ENCODE measurements at regions not wholly inside any gene's neighbourhood (a gene's known extent, or its start where the extent isn't known, plus 50 kb on each side); places are given as distances from the start of the nearest gene placed in this dataset.

- intact Hi-C loops (cut with DNase I) = no loop called here
- no peak for DNase-seq (ENCODE audit: missing footprints)
- no peak for ATAC-seq
These were observed 87.5 kb downstream of the ANKRD60 start for GRCh38 chr20:58140787-58141425.

- no peak for DNase-seq (ENCODE audit: missing footprints)
- intact Hi-C loops (cut with DNase I) = no loop called here
- ATAC-seq = no peak
These were observed 88.3 kb downstream of the ANKRD60 start for GRCh38 chr20:58139849-58140786.

DNA sequence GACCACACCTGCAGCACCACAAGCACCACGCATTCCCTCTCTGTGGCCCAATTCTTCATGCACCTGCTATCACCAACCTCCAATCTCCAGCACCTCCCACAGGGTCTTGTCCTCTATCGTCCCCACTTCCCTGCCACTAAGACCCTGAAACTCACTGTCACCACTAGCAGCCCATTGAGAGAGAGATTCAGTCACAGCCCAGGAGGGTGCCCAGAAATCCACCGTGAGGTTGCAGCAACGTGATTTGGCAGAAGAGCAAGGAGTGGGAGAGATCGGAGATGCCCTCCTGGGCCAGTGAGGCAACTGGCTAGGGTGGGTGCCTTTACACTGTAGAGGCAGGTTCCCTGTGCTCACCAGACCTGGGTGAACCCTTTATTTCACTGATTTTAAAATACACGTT is 90.1 kb downstream of the ANKRD60 start:
- intact Hi-C loops (cut with DNase I) = no loop called here
- DNase-seq (ENCODE audit: missing footprints) (no peak), ATAC-seq (no peak)

DNA sequence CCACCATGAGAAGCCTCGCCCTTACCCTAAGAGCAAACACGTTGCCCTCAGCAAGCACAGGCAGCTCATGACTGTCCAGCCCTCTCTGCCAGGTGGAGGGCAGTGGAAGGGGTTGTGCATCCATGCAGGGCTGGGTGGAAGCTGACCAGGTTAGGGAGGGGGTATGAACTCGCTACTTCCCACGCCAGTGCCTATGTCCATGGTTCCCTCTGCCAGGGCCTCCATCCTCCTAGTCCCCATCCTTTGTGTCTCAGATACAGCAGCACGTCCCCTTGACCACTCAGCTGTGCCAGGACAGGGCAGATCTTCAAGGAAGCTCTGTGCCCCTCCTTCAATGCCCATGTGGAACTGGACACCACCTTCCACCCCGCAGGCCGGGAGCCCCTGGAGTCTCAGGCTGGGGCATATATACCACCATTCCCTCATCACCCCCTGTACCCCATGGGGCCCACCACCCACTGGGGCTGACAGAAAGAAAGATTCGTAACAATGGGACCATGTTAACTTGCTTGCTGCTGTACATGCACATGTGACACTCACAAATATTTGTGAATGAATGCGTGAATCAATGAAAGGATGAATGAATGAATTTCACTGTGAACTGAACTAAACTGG is 90.7 kb downstream of the ANKRD60 start:
- DNase-seq (ENCODE audit: missing footprints) (no peak), ATAC-seq (no peak)
- intact Hi-C loops (cut with DNase I) = no loop called here

- DNase-seq (ENCODE audit: missing footprints) (no peak), ATAC-seq (no peak)
- intact Hi-C loops (cut with DNase I) = no loop called here
These were observed 91.2 kb downstream of the ANKRD60 start for GRCh38 chr20:58137236-58137635.

- DNase-seq (ENCODE audit: missing footprints) (no peak), ATAC-seq (no peak)
- intact Hi-C loops (cut with DNase I) = no loop called here
These were observed 92.3 kb downstream of the ANKRD60 start for GRCh38 chr20:58136149-58136484.

DNA sequence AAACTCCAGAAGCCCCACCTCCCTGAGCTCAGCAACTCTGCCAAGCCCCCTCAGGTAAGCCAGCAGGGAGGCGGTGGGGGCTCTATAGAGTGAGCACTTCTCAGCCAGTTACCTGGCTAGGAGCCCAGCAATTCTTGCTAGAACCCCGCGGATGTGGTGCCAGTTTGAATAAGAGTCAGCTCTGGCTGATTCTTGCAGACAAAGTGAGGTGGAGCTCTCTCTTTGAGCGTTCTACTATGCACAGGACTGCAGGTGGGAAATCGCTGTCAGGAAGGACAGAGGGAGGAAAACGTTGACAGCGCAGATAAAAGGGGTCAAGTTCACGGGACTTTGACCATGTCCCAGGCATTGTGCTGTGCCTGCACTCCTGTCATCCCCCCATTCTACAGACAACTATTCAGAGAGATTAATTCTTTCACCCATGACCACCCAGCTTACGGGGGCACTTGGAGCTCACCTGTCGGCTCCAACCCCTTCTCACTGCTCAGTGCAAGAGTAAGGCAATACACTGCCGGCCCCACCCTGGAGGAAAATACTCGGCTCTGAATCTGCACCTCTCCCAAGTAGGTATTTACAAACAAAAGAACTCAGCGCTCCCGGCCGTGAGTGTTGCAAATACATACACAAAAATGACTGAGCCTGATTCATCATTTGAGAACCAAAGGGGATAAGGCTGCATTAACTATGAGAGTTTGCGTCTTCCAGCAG is 92.9 kb downstream of the ANKRD60 start:
- ATAC-seq (no peak), DNase-seq (ENCODE audit: missing footprints) (no peak)
- intact Hi-C loops (cut with DNase I) = no loop called here

- DNase-seq (ENCODE audit: missing footprints) = no peak
- no peak for ATAC-seq
- intact Hi-C loops (cut with DNase I) = no loop called here
These were observed 95.2 kb downstream of the ANKRD60 start for GRCh38 chr20:58133020-58133808.

DNA sequence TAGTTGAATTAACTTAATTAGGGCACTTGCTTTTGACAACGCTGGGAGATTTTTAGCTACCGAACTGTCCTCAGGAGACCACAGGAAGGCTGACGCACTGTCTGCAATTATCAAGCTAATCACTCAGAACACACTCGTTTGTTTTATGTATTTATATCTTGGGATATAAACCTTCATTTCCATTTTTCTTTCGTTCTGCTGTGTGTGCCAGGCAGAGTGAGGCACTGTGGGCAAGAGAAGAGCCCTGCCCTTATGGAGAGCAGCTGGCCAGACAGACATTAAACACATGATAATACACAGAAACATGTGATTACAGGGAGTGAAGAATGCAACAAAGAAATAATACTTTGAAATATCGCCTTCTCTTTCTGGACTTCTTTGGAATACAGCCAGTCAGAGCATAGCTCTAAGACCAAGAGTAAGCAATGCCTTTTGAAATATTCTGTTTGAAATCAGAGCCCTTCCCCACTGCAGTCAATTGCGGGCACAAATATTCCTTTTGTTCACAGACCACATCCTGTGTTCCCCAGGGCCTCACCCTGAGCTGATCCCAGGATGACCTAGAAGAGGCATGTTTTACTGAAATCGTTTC is 96.8 kb downstream of the ANKRD60 start:
- ATAC-seq (no peak), DNase-seq (ENCODE audit: missing footprints) (no peak)
- intact Hi-C loops (cut with DNase I) = no loop called here

GRCh38 chr20:58131151-58131550 is 97.3 kb downstream of the ANKRD60 start:
- ATAC-seq (no peak), DNase-seq (ENCODE audit: missing footprints) (no peak)
- intact Hi-C loops (cut with DNase I) = no loop called here

DNA sequence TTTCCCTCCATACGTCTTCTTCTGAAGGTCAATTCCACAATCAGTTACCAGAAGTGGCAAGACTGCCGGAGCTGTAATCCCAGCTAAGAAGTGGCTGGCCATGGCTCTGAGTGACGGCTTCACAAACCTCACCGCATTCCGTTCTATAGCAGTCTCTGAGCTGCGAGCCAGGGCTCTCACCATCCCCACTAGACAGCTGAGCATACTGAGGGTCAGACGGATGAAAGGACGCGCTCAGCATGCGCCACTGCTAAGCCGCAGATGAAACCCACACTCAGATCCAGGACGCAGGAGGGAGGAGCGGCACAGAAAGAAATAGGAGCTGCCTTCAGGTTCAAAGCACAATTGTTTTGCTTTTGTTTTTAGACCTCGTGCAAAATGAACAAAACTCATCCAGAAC is 97.9 kb downstream of the ANKRD60 start:
- no peak for DNase-seq (ENCODE audit: missing footprints)
- intact Hi-C loops (cut with DNase I) = no loop called here
- ATAC-seq = no peak

GRCh38 chr20:58130156-58130555 is 98.3 kb downstream of the ANKRD60 start:
- DNase-seq (ENCODE audit: missing footprints) (no peak), ATAC-seq (no peak)
- intact Hi-C loops (cut with DNase I) = no loop called here

- intact Hi-C loops (cut with DNase I) = no loop called here
- ATAC-seq (no peak), DNase-seq (ENCODE audit: missing footprints) (no peak)
These were observed 98.7 kb downstream of the ANKRD60 start for GRCh38 chr20:58129721-58130151.

DNA sequence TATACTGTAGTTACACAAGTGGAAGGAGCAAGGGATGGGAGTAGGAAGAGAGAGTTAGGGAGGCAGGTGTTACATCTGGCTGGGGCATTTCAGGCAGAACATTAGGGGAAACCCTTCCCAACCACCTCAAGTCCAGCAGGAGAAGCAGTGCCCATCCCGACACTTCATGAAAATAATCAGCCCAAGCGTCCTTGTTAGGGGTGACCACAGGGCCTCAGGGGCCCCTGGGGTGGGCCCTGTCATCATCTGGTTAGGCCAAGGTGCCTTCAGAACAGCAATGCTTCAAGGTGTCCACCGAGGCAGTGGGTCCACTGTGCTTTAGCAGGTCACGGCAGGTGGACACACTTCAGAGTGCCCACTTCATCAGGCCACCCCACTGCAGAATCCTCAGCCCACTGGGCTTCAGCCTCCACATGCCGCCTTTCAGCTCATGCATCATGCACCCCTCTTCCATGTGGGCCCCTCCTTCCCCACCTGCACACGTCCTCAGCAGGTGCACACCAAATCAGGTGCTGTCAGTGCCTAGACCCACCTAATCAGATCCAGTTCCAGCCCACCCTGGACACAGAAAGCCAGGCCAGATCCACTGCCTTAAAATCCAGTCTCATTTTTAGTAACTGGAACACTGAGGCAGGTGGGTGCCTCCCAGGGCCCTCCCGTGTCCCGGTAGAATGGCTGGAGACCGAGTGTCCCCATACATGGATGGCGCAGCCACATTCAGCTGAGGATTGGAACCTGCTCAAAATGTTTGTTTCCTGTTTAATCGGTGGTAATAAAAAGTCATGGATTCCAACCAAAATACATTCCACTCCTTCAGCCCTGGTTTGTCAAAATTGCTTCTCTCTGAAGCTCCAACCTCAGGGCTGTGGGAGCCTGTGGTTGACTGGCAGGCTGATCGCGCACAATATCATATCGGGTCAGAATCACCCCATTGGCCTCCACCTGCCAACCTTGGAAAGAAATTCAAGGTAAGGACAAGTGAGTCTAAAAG is 99.5 kb downstream of the ANKRD60 start:
- no peak for ATAC-seq
- intact Hi-C loops (cut with DNase I) = no loop called here
- DNase-seq (ENCODE audit: missing footprints) = no peak

DNA sequence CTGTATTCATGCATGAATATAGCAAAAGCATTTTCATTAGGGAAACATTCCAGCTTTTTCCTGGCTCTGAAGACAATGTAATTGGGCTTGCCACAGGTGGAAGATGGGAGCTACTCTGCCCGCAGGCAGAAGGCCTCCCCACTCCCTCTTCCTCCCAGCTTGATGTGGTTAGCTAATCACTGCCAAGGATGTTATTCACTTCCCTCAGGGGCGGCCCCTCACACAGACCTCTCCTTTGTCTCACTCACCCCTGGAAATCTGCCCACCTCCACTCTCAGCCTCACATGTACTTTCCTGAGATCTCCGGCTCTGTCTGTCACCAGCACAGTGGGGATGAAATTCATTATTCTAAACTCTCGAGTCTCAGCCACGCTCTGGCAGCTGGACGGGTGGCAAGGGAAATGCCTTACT is 100.7 kb downstream of the ANKRD60 start:
- DNase-seq (ENCODE audit: missing footprints) (no peak), ATAC-seq (no peak)
- intact Hi-C loops (cut with DNase I) = no loop called here

- no peak for ATAC-seq
- intact Hi-C loops (cut with DNase I) = no loop called here
- no peak for DNase-seq (ENCODE audit: missing footprints)
These were observed 102.7 kb downstream of the ANKRD60 start for GRCh38 chr20:58125726-58126125.

DNA sequence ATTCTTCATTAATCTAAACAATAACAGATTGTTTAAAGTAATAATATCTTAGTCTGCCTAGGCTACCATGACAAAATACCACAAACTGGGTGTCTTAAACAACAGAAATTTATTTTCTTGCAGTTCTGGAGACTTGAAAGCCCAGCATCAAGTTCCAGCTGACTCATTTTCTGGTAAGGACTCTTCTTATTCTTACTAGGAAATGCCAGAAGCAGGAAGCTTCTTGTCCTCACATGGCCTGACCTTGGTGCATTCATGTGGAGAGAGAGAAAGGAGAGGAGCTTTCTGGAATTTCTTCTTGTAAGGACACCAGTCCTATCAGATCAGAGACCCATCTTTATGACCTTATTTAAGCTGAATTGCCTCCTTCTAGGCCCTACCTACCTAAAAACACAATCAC is 110.5 kb downstream of the ANKRD60 start:
- intact Hi-C loops (cut with DNase I) = no loop called here
- DNase-seq (ENCODE audit: missing footprints) (no peak), ATAC-seq (no peak)
